Mesodermal cell (in vitro differentiated cells): ENCODE measurements at regions not wholly inside any gene's neighbourhood (a gene's known extent, or its start where the extent isn't known, plus 50 kb on each side); places are given as distances from the start of the nearest gene placed in this dataset.

Source experiments
- H3K27ac ChIP-seq: 2 replicates; pipeline ENCODE4 v1.7.0; 2013; ENCODE audit warnings: mild to moderate bottlenecking, low read depth, low read length, moderate library complexity; ENCODE audit not compliant: severe bottlenecking
- H3K36me3 ChIP-seq: 2 replicates; pipeline ENCODE4 v1.7.1; 2013; ENCODE audit warnings: mild to moderate bottlenecking, low read length, moderate library complexity; ENCODE audit not compliant: control insufficient read depth, insufficient read depth
- H3K4me1 ChIP-seq: one replicate; pipeline ENCODE4 v1.7.1; 2013; ENCODE audit warnings: mild to moderate bottlenecking, low read length; ENCODE audit not compliant: insufficient read depth, control insufficient read depth, poor library complexity, severe bottlenecking
- H3K4me3 ChIP-seq: 2 replicates; pipeline ENCODE4 v1.7.0; 2013; ENCODE audit warnings: low read length, control low read depth, mild to moderate bottlenecking; ENCODE audit not compliant: insufficient read depth, poor library complexity, severe bottlenecking; ENCODE audit errors: extremely low read depth
- H3K9me3 ChIP-seq: 2 replicates; pipeline ENCODE4 v1.7.1; 2013; ENCODE audit warnings: mild to moderate bottlenecking, low read length, moderate library complexity; ENCODE audit not compliant: control insufficient read depth
- WGBS, 2 experiments: methylation state at CpG; one replicate each; pipeline ENCODE4 v1.1.5; 2013; ENCODE audit warnings: missing lambda C conversion rate in 2 of 2; ENCODE audit not compliant: insufficient coverage in 2 of 2; 5-methylcytosine and 5-hydroxymethylcytosine counted together

- H3K36me3 ChIP-seq: no peaks in the 10 kb centered on the region
- H3K27ac ChIP-seq: no peak overlapping the region
- H3K9me3 ChIP-seq: peaks cover 45% of the 10 kb centered on the region
- H3K4me1 ChIP-seq: no peaks in the 10 kb centered on the region
- WGBS, 2 experiments: 88 to 94% methylated on average over 49 to 59 of the region's 59 CpGs
- H3K4me3 ChIP-seq: no peak overlapping the region
Measured at GRCh38 chr7:64099656-64100531, 54.7 kb downstream of the ZNF727 start.

- H3K36me3 ChIP-seq: no peaks in the 10 kb centered on the region
- H3K4me3 ChIP-seq: no peak overlapping the region
- no peak overlapping the region for H3K27ac ChIP-seq
- peaks cover 39% of the 10 kb centered on the region for H3K9me3 ChIP-seq
- H3K4me1 ChIP-seq: no peaks in the 10 kb centered on the region
- 79 to 86% methylated on average over 12 to 14 of the region's 22 CpGs for WGBS, 2 experiments
Measured at GRCh38 chr7:64101126-64101942, 56.1 kb downstream of the ZNF727 start.

DNA sequence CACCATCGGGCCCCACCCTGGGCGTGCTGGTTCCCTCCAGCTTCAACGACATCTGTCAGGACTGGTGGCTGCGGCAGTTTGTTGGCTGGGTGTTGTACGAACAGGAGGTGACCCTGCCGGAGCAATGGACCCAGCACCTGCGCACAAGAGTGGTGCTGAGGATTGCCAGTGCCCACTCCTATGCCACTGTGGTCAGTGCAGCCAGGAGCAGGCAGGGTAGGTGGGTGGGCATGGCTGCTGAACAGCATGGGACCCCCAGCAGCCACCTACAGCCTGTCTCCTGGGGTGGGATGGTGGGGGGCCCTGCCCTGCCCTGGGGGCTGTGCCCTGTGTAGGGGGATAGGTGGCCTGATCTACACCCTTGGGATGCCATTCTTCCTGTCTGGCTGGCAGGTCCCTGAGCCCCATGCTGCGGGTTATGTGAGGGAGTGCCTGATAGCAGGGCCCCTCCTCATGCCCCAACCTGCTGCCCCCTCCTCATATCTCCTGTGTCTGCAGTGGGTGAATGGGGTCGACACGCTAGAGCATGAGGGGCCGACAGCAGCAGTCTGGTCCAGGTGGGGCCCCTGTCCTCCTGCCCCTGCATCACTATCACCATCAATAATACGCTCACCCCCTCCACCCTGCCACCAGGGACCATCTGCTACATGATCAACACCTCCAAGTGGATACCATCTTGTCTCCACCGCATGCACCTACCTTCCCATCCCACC lies 56.9 kb downstream of the ZNF727 start:
- peaks cover 35% of the 10 kb centered on the region for H3K9me3 ChIP-seq
- H3K27ac ChIP-seq: no peak overlapping the region
- 85 to 90% methylated on average over 10 to 11 of the region's 13 CpGs for WGBS, 2 experiments
- no peaks in the 10 kb centered on the region for H3K36me3 ChIP-seq
- no peaks in the 10 kb centered on the region for H3K4me1 ChIP-seq
- no peak overlapping the region for H3K4me3 ChIP-seq

- no peaks in the 10 kb centered on the region for H3K4me1 ChIP-seq
- H3K9me3 ChIP-seq: peaks cover 28% of the 10 kb centered on the region
- no peak overlapping the region for H3K4me3 ChIP-seq
- H3K36me3 ChIP-seq: no peaks in the 10 kb centered on the region
- no peak overlapping the region for H3K27ac ChIP-seq
- 64 to 75% methylated on average over 10 to 11 of the region's 14 CpGs for WGBS, 2 experiments
Measured at GRCh38 chr7:64102656-64103400, 57.6 kb downstream of the ZNF727 start.

- WGBS, 2 experiments: 77 to 79% methylated on average over 13 to 14 of the region's 14 CpGs
- no peaks in the 10 kb centered on the region for H3K4me1 ChIP-seq
- no peak overlapping the region for H3K27ac ChIP-seq
- no peaks in the 10 kb centered on the region for H3K36me3 ChIP-seq
- H3K4me3 ChIP-seq: no peak overlapping the region
- peaks cover 29% of the 10 kb centered on the region for H3K9me3 ChIP-seq
Measured at GRCh38 chr7:64113981-64114380, 68.7 kb downstream of the ZNF727 start.

GRCh38 chr7:64114791-64115190 lies 69.6 kb downstream of the ZNF727 start:
- Histone ChIP-seq H3K27ac (no peak overlapping the region), H3K4me1 (no peaks in the 10 kb centered on the region), H3K36me3 (no peaks in the 10 kb centered on the region), H3K9me3 (peaks cover 35% of the 10 kb centered on the region), H3K4me3 (no peak overlapping the region)
- WGBS, 2 experiments: 85 to 87% methylated on average over 5 to 6 of the region's 9 CpGs

- H3K27ac ChIP-seq: no peak overlapping the region
- H3K4me3 ChIP-seq: no peak overlapping the region
- H3K4me1 ChIP-seq: no peaks in the 10 kb centered on the region
- H3K9me3 ChIP-seq: peaks cover 67% of the 10 kb centered on the region
- 60% methylated on average over 1 of the region's 3 CpGs; no CpG with 5 or more reads in 1 of the 2 experiments for WGBS, 2 experiments
- H3K36me3 ChIP-seq: no peaks in the 10 kb centered on the region
Measured at GRCh38 chr7:64131696-64132095, 75.3 kb upstream of the ZNF735 start.
